H9 (cell line): ENCODE measurements at regions not wholly inside any gene's neighbourhood (a gene's known extent, or its start where the extent isn't known, plus 50 kb on each side); places are given as distances from the start of the nearest gene placed in this dataset.

Experiments
- DNase-seq: peaks from one replicate; pipeline ENCODE4 v3.0.0-alpha.2; 2017
- H2AFZ ChIP-seq: one replicate; pipeline ENCODE4 v1.6.1; 2013; ENCODE audit warnings: mild to moderate bottlenecking, low read length, control low read depth, moderate library complexity
- H2AK5ac ChIP-seq: 2 replicates; pipeline ENCODE4 v1.6.1; 2013; ENCODE audit warnings: low read length, control low read depth, mixed read lengths; ENCODE audit not compliant: insufficient read length
- H2BK120ac ChIP-seq: one replicate; pipeline ENCODE4 v1.6.1; 2013; ENCODE audit warnings: low read depth, mild to moderate bottlenecking, low read length, control low read depth, inconsistent platforms; ENCODE audit not compliant: poor library complexity, severe bottlenecking
- H2BK12ac ChIP-seq: 2 replicates; pipeline ENCODE4 v1.6.1; 2013; ENCODE audit warnings: low read length, control low read depth, mixed read lengths, low read depth; ENCODE audit not compliant: insufficient read length
- H2BK15ac ChIP-seq: 2 replicates; pipeline ENCODE4 v1.6.1; 2013; ENCODE audit warnings: low read depth, low read length, control low read depth
- H2BK20ac ChIP-seq: one replicate; pipeline ENCODE4 v1.6.1; 2013; ENCODE audit warnings: low read depth, mild to moderate bottlenecking, low read length, control low read depth, inconsistent platforms; ENCODE audit not compliant: poor library complexity, severe bottlenecking
- H2BK5ac ChIP-seq: 2 replicates; pipeline ENCODE4 v1.6.1; 2013; ENCODE audit warnings: low read length, control low read depth, mixed read lengths; ENCODE audit not compliant: insufficient read length
- H3K14ac ChIP-seq: 2 replicates; pipeline ENCODE4 v1.6.1; 2013; ENCODE audit warnings: low read length, control low read depth; ENCODE audit not compliant: insufficient read depth
- H3K18ac ChIP-seq: 2 replicates; pipeline ENCODE4 v1.6.1; 2013; ENCODE audit warnings: low read depth, mild to moderate bottlenecking, mixed read lengths, low read length, control low read depth; ENCODE audit not compliant: insufficient read length
- H3K23ac ChIP-seq: 2 replicates; pipeline ENCODE4 v1.6.1; 2013; ENCODE audit warnings: low read length, control low read depth, mixed read lengths, low read depth; ENCODE audit not compliant: insufficient read length
- H3K23me2 ChIP-seq: 2 replicates; pipeline ENCODE4 v1.6.1; 2013; ENCODE audit warnings: low read depth, mild to moderate bottlenecking, mixed read lengths, low read length, control low read depth; ENCODE audit not compliant: insufficient read length, poor library complexity, severe bottlenecking
- H3K27ac ChIP-seq: 2 replicates; pipeline ENCODE4 v1.5.1; 2013; ENCODE audit warnings: low read length, control low read depth, mixed read lengths, low read depth; ENCODE audit not compliant: insufficient read length
- H3K27me3 ChIP-seq: 2 replicates; pipeline ENCODE4 v1.6.1; 2013; ENCODE audit warnings: low read length, control low read depth, inconsistent platforms; ENCODE audit not compliant: insufficient read depth
- H3K4ac ChIP-seq: 2 replicates; pipeline ENCODE4 v1.6.1; 2013; ENCODE audit warnings: low read depth, mild to moderate bottlenecking, control low read depth, inconsistent platforms, low read length, moderate library complexity
- H3K4me1 ChIP-seq: 2 replicates; pipeline ENCODE4 v1.6.1; 2013; ENCODE audit warnings: low read length, control low read depth, inconsistent platforms; ENCODE audit not compliant: insufficient read depth
- H3K4me2 ChIP-seq: 2 replicates; pipeline ENCODE4 v1.6.1; 2013; ENCODE audit warnings: low read length, control low read depth, mixed read lengths; ENCODE audit not compliant: insufficient read length, insufficient read depth
- H3K56ac ChIP-seq: 2 replicates; pipeline ENCODE4 v1.6.1; 2013; ENCODE audit warnings: low read depth, mild to moderate bottlenecking, mixed read lengths, low read length, control low read depth; ENCODE audit not compliant: insufficient read length
- H3K79me1 ChIP-seq: 2 replicates; pipeline ENCODE4 v1.6.1; 2013; ENCODE audit warnings: low read depth, mild to moderate bottlenecking, moderate library complexity, low read length, control low read depth, inconsistent platforms; ENCODE audit not compliant: insufficient read depth, poor library complexity, severe bottlenecking
- H3K79me2 ChIP-seq: 2 replicates; pipeline ENCODE4 v1.6.1; 2013; ENCODE audit warnings: low read length, control low read depth, inconsistent platforms; ENCODE audit not compliant: insufficient read depth
- H3K9ac ChIP-seq: 2 replicates; pipeline ENCODE4 v1.6.1; 2013; ENCODE audit warnings: low read length, control low read depth, mixed read lengths; ENCODE audit not compliant: insufficient read length; ENCODE audit errors: extremely low read depth
- H3K9me3 ChIP-seq: one replicate; pipeline ENCODE4 v1.6.1; 2013; ENCODE audit warnings: low read depth, low read length, inconsistent platforms; ENCODE audit not compliant: control insufficient read depth
- H3T11ph ChIP-seq: one replicate; pipeline ENCODE4 v1.6.1; 2013; ENCODE audit warnings: mild to moderate bottlenecking, low read length, control low read depth, inconsistent platforms
- H4K20me1 ChIP-seq: one replicate; pipeline ENCODE4 v1.6.1; 2013; ENCODE audit not compliant: control insufficient read depth, insufficient read length, insufficient read depth
- H4K5ac ChIP-seq: 2 replicates; pipeline ENCODE4 v1.6.1; 2013; ENCODE audit warnings: low read depth, mild to moderate bottlenecking, mixed read lengths, low read length, control low read depth; ENCODE audit not compliant: insufficient read length
- H4K8ac ChIP-seq: replicated peaks from 2 replicates; pipeline ENCODE4 v1.6.1; 2013; ENCODE audit warnings: low read length, control low read depth, mixed read lengths, low read depth; ENCODE audit not compliant: insufficient read length
- H4K91ac ChIP-seq: 2 replicates; pipeline ENCODE4 v1.6.1; 2013; ENCODE audit warnings: low read depth, mild to moderate bottlenecking, moderate library complexity, mixed read lengths, low read length, control low read depth; ENCODE audit not compliant: insufficient read length
- H3K27ac Mint-ChIP-seq, 3 experiments: 2 replicates in 2 of 3; 3 replicates in 1 of 3; pipeline ENCODE4 v1.8.0; 2020 to 2021; ENCODE audit warnings: mixed read lengths in 3 of 3, mild to moderate bottlenecking in 1 of 3, moderate library complexity in 1 of 3
- H3K27me3 Mint-ChIP-seq: 2 replicates; pipeline ENCODE4 v1.8.0; 2021; ENCODE audit warnings: low read depth, mild to moderate bottlenecking, moderate library complexity, mixed read lengths
- H3K36me3 Mint-ChIP-seq, 3 experiments: 2 replicates in 2 of 3; 3 replicates in 1 of 3; pipeline ENCODE4 v1.8.0; 2020 to 2021; ENCODE audit warnings: low read depth in 3 of 3, mixed read lengths in 3 of 3; ENCODE audit not compliant: insufficient read depth in 1 of 3
- H3K4me1 Mint-ChIP-seq, 2 experiments: 2 replicates each; pipeline ENCODE4 v1.8.0; 2020; ENCODE audit warnings: mixed read lengths in 2 of 2
- H3K4me3 Mint-ChIP-seq, 2 experiments: 2 replicates in 1 of 2; 3 replicates in 1 of 2; pipeline ENCODE4 v1.8.0; 2020 to 2021; ENCODE audit warnings: mild to moderate bottlenecking in 2 of 2, mixed read lengths in 2 of 2, moderate library complexity in 1 of 2
- H3K9me3 Mint-ChIP-seq, 2 experiments: 2 replicates in 1 of 2; 3 replicates in 1 of 2; pipeline ENCODE4 v1.8.0; 2020; ENCODE audit warnings: mild to moderate bottlenecking in 2 of 2, mixed read lengths in 2 of 2, moderate library complexity in 1 of 2
- CTCF ChIP-seq: fragments of 200-600 bp; sonication (generic); conservative IDR thresholded peaks from 3 replicates; pipeline ENCODE4 v1.8.0; 2021; ENCODE audit warnings: antibody characterized with exemption, mild to moderate bottlenecking
- WGBS: extraction: QIAGEN DNeasy Blood & Tissue Kit; methylation state at CpG from one replicate; pipeline ENCODE4 v1.1.7; 2013; ENCODE audit warnings: missing lambda C conversion rate, low lambda C conversion rate, mixed read lengths; ENCODE audit not compliant: insufficient read length; ENCODE audit errors: extremely low coverage; 5-methylcytosine and 5-hydroxymethylcytosine counted together

DNA sequence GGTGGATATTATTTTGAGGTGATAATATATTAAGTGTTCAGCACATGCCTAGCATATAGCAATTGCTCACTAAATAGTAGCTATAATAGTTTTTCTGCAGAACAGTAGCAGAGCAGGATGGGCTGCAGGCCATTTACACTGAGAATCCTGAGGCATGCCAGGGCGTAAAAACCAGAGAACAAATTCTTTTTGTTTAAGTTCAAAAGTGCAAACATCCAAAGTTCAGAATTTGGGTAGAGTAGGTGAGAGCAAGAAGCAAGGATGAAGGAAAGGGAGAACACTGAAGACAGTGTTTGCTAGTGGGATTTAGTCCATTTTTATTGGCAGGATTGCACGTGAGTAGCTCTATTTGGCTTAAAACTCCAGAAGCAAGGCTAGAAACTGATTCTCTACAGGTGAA, 72.0 kb upstream of the RHOBTB1 start:
- Mint-ChIP-seq H3K36me3 (no peaks in the 10 kb centered on the region), H3K4me1 (peaks cover 0 to under 1% of the 10 kb centered on the region in 2 experiments; a peak in 1 of 4 replicates), H3K27me3 (no peaks in the 10 kb centered on the region), H3K27ac (no peak overlapping the region; a peak in 2 of 7 replicates), H3K4me3 (no peak overlapping the region), H3K9me3 (no peaks in the 10 kb centered on the region)
- no peak overlapping the region for H2BK20ac ChIP-seq
- H3K4ac ChIP-seq, result no peak overlapping the region
- H2BK120ac ChIP-seq, result no peak overlapping the region
- H4K20me1 ChIP-seq, result no peaks in the 10 kb centered on the region
- no peak for DNase-seq
- no peaks in the 10 kb centered on the region for H3K79me2 ChIP-seq
- H3K9me3 ChIP-seq, result no peaks in the 10 kb centered on the region
- no peak overlapping the region for H2AFZ ChIP-seq
- no peak overlapping the region for H3K18ac ChIP-seq
- H3K27ac ChIP-seq, result no peak overlapping the region
- H3K79me1 ChIP-seq, result no peaks in the 10 kb centered on the region
- H2BK5ac ChIP-seq, result no peak overlapping the region
- no peak overlapping the region for H4K8ac ChIP-seq
- no peak overlapping the region for H3T11ph ChIP-seq
- no peak overlapping the region for H4K91ac ChIP-seq
- no peaks in the 10 kb centered on the region for H3K4me1 ChIP-seq
- no peak overlapping the region for H3K9ac ChIP-seq
- H2BK12ac ChIP-seq, result no peak overlapping the region
- H3K14ac ChIP-seq, result no peak overlapping the region
- no peak overlapping the region for H2AK5ac ChIP-seq
- H3K4me2 ChIP-seq, result no peak overlapping the region
- no peak overlapping the region for H3K56ac ChIP-seq
- no peak overlapping the region for H3K23ac ChIP-seq
- no peaks in the 10 kb centered on the region for H3K27me3 ChIP-seq
- H2BK15ac ChIP-seq, result no peak overlapping the region
- WGBS, result no CpG with 5 or more reads among the region's 2 CpGs
- no peak for TF ChIP-seq CTCF
- no peak overlapping the region for H4K5ac ChIP-seq
- no peaks in the 10 kb centered on the region for H3K23me2 ChIP-seq
